GM19438 (cell line): ENCODE measurements at regions not wholly inside any gene's neighbourhood (a gene's known extent, or its start where the extent isn't known, plus 50 kb on each side); places are given as distances from the start of the nearest gene placed in this dataset.

Source experiments
- ATAC-seq: cut with Tn5 transposase; IDR thresholded peaks from one replicate; pipeline ENCODE4 v1.9.1; 2021; ENCODE audit warnings: low read depth; ENCODE audit not compliant: unreplicated experiment

GRCh38 chr5:117690612-117691011 lies 1116.0 kb upstream of the SEMA6A start:
- no peak for ATAC-seq

- ATAC-seq: no peak
Observed at GRCh38 chr5:117686926-117687325, 1112.3 kb upstream of the SEMA6A start.

- no peak for ATAC-seq
Observed at GRCh38 chr5:117682416-117682815, 1107.8 kb upstream of the SEMA6A start.

DNA sequence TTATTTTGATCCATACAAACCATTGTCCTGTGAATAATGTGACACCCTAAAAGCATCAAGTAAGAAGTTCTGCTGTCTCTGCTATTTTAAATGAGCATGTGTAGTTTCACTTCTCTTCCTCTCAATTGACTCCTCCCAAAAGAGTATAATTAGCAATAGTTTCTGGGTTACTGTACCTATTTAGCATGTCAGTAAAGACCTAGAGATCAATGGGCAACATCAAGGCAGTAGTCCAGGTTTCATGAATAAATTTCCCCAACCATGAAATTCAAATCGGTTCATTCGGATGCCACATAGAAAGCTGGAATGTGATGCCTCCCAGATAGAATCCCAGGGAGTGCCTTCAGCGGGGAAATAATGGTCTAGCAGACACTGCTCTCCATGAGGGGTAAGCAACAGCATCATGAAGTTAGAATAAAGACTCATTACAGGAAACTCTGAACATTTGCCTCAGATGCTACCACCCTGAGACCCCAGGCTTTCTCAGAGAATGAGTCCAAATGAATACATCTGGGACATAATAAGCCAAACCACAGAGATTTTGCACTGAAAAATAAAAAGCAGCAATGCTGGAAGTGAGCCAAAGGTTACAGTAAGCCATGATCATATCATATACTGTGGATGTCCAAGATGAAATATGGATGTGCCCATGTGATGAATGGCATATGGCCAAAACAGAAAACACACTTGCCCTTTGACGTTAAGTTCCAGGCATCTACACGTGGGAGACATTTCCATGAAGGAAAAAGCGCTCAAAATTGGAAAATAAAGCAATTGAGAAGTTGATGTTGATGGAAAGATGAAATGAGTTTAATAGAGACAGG lies 1107.0 kb upstream of the SEMA6A start:
- ATAC-seq: no peak

- no peak for ATAC-seq
Observed at GRCh38 chr5:117680426-117680825, 1105.8 kb upstream of the SEMA6A start.

DNA sequence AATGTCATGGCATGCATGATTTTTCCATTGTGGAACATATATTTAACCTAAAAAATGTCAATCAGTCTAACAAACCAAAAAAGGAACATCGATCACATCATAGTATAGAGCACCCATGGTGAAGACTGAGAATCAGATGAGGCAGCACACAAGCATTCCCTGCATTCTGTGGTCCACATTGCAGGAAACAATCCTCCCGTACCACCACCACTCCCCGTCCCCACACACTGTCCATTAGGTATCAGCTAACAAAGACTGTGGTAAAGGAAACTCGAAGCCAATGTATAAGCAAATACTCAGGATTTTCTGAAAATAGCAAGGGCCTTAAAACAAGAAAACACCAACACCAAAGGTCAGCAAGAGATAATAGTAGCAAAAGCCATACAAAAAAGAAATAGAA lies 1104.4 kb upstream of the SEMA6A start:
- no peak for ATAC-seq

DNA sequence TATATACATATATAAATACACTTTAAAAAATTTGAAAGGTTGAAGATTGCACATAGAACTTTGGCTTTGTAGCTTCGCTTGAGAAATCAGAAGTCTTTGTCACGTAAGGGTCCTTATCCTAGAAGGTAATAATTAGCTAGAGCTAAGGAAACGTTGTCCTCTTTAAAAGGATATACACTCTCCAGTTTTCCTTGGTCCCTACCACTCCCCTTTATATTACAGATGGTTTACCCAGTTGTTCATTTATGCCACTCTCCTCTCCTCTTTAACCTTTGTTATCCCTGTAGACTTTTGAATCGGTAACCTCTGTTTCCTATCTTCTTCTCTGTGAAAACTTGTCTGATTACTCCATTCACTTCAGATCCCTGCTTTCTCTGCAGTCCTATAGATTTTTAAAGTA lies 1101.0 kb upstream of the SEMA6A start:
- no peak for ATAC-seq

GRCh38 chr5:117671551-117671950 lies 1096.9 kb upstream of the SEMA6A start:
- ATAC-seq: no peak

- ATAC-seq: no peak
Observed at GRCh38 chr5:117667105-117667504, 1092.5 kb upstream of the SEMA6A start.

DNA sequence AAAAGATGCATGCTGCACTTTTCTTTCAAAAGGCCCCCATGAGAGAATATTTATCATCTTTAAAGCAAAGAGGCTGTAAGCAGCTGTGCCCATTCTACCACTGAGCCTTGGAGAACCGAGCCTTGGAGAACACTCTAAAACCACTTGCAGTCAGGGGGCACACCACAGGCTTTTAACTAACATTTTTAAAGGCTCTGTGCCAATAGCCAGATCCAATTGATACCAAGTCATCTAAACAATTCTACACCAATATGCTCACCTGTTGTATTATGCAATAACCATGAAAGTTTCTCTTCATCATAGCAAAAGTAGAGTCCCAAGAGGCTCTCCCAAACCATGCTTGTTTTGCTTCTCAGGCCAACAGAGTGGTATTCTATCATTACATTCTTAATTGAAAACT lies 1090.5 kb upstream of the SEMA6A start:
- ATAC-seq: no peak

DNA sequence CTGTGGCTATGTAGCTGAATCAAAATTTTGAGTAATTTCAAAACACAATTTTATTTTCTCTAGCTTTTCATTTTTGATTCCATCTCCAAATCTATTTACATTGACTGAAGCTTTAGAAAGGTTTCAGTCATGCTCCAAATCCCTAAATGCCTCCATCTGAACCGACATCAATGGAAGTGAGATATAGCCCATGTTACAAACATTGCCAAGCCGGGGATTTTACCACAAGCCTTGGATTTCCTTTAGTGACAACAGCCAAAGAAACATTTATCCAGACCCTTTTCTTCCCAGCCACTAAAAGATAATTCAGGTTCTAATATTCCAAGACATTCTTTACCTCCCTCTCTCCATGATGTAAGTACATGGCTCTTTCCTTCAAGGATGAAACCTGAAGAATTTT lies 1087.7 kb upstream of the SEMA6A start:
- no peak for ATAC-seq

DNA sequence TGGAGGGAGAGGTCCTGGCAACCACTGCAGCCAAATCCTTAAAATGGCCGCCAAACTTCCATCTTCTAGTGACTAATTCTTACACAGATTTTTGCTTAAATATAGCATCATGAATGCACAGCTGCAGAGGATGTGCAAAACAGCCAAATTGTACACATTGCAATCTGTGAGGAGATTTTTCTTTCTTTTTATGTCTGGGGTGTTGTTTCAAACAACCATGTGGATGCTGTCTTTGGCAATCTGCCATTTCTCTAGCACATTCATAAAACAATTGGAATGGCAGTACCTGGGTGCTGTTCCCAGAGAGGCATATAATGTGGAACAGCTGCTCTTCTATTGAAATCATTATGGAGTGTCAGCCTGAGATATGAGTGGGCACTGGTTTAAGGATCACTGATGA lies 1082.9 kb upstream of the SEMA6A start:
- ATAC-seq: no peak

DNA sequence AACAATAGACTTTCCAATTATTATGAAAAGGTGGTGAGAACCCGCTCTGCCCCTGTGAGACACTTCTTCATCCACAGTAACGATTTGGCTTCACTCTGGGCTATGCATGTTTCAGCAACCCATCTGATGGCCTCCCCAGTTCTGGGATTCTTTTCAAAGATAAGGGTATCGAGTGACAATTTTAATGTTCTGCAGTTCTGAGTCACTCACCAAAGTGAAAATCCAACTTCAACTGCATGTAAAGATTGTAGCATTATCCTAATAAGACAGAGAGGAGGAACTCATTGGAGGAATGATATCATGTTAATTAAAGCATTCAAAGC lies 1078.3 kb upstream of the SEMA6A start:
- no peak for ATAC-seq

DNA sequence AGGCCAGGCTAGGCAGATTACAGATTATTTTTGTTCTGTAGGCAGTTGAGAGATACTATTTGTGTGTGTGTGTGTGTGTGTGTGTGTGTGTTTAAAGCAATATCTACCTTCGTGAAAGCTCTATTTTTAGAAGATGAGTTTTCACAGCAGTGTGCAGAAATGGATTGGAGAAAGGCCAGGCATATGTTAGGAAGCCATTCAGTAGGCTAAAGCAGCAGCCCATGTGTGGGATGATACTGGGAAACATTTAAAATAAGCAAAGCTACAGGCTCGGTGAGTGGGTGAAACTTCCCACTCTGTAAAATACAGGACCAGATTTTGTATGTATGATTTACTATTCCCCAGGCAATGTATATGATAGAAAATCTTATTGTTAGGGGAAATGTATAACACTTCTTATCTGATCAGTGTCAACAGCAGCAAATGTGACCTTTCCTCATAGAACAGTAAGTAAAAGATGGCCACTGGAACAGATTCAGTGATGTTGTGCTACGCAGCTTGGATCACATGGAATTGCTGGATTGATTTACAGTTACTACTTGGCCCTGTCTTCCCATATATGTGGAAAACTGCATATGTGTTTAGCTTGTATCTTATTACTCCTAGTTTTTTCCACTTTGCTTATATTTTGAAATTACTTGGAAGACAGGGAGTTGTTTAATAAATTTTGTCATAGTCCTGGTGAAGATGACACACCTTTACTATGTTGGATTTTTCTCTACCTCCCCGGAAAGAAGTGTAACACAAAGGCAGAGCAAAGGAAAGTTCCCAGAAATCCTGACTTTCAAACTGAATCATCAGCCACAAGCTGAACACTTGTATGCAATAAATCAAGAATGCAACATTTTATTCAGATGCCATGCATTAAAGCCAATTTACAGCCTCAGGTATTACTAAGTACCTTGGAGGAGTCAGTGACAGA lies 1077.7 kb upstream of the SEMA6A start:
- ATAC-seq: no peak

- ATAC-seq: no peak
Observed at GRCh38 chr5:117649821-117650220, 1075.2 kb upstream of the SEMA6A start.

GRCh38 chr5:117645400-117645799 lies 1070.8 kb upstream of the SEMA6A start:
- ATAC-seq: no peak

- no peak for ATAC-seq
Observed at GRCh38 chr5:117638581-117638980, 1064.0 kb upstream of the SEMA6A start.

GRCh38 chr5:117633093-117633492 lies 1058.5 kb upstream of the SEMA6A start:
- ATAC-seq: no peak

DNA sequence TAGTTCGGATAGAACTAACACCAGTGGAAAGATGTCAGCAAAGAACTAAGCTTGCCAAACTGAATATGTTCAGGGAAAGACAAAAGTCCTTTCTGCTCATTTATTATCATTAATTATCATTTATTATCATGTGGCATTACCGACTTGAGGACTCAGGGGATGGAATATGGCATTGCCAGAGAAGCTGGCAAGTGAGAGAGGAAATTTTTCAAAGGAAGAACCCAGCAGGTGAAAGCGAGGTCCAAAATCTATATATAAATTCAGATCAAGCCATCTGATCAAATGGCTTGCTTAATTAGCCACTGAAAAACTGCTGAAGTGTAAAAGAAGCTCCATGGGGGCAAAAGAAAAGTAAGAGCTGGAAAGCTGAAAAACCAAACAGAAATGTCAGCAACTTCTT lies 1049.6 kb upstream of the SEMA6A start:
- ATAC-seq: no peak

DNA sequence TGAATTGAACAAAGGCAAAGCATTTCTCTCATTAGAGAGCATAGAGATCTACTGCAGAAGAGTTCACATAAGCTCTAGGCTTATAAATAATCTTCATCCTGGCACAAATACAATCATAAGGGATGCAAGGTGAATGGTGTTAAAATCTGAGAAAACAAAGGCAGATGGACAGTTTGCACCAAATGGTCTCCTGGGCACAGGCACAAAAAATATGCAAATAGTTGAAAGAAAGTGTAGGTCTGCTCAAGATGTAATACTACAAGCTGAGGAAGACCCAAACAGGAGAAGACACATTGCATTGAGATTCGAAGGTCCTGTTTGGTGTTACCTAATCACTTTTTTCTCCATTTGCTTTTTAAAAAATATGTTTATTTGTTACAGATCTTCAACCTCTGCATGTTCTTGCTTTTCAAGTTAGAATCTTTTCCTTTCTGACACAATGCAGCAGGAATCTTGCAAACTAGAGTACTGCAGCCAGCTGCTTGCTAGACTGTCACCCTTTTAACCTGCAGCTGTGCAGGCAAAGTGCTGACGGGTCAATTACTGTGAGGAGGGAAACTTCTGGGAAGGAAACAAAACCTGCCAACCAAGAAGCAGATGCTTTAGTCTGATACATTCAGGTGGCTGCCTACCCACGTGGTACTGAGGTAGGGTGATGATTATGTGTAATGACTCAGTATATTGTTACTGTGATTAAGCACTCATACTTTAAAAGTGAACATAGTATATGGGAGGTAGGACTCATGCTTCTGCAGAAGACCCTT lies 1048.6 kb upstream of the SEMA6A start:
- no peak for ATAC-seq

DNA sequence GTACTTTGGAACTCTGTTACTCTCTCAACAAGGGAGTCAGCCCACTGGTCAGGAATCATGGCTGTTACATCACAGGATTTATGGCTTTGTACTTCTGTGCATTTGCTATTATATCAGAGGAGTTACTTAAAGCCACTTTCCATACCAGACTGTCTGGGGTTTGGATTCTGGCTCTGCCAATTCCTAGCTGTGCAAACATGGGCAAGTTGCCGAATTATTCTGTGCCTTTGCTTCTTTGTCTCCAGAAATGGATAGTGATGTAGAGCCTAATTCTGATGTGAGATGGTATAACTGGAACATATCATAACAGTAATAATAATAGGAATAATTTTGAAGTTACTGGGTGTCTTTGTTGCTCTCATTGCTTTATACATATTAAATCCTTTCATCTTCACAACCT lies 1047.3 kb upstream of the SEMA6A start:
- ATAC-seq: no peak
